ENCODE measurements at regions not wholly inside any gene's neighbourhood (a gene's known extent, or its start where the extent isn't known, plus 50 kb on each side); places are given as distances from the start of the nearest gene placed in this dataset.

DNA sequence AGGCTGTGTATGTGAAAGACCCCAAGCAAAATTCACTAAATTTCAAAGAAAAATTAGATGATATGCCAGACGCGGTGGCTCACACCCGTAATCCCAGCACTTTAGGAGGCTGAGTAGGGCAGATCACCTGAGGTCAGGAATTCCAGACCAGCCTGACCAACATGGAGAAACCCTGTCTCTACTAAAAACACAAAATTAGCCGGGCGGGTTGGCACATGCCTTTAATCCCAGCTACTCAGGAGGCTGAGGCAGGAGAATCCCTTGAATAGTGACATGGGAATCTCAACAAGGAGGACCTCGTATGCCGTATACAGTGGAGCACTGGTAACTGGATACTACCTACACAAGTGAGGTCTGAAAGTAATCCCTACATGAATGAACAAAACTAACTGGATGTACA, 92.7 kb upstream of the JARID2 start:
- no peak for TF ChIP-seq CTCF (conservative IDR thresholded peaks at IDR 0.05)
- TF ChIP-seq EZH2 (IDR thresholded peaks at IDR 0.05; ENCODE audit: low read depth): no peak
